ENCODE measurements at regions not wholly inside any gene's neighbourhood (a gene's known extent, or its start where the extent isn't known, plus 50 kb on each side); places are given as distances from the start of the nearest gene placed in this dataset.

DNA sequence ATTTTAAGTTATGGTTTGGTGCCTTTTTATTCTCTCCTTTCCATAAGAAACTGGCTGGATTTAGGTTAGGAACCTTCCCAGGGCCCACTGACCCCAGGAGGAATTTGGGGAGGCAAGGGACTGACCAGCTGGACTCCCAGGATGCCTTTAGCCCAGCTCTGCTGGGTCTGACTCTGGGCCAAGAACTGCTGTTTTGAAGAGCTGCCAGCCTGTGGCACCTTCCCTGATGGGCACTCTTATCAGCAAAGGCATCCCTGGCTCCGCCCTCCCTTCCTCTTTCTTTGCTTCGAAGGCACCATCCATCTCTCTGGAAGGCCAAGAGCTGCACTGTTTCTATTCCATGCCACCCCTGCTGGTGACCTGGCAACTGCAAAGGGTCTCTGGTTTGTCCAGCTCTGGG is 174.7 kb downstream of the POU4F1 start:
- TF ChIP-seq CTCF (IDR thresholded peaks at IDR 0.05; ENCODE audit: low read length), result no peak
- no peak for TF ChIP-seq EZH2 (optimal IDR thresholded peaks at IDR 0.05; ENCODE audit: low read depth, low read length)
- no peak for TF ChIP-seq EZH2phosphoT487 (IDR thresholded peaks at IDR 0.05; ENCODE audit: low read length)

Data from MM.1S (cell line).